ENCODE measurements at regions not wholly inside any gene's neighbourhood (a gene's known extent, or its start where the extent isn't known, plus 50 kb on each side); places are given as distances from the start of the nearest gene placed in this dataset.

- Mint-ChIP-seq H3K9me3 (ENCODE audit: low read depth) (no peaks in the 10 kb centered on the region), H3K27ac (no peak overlapping the region), H3K27me3 (no peaks in the 10 kb centered on the region), H3K4me3 (no peak overlapping the region), H3K36me3 (no peaks in the 10 kb centered on the region), H3K4me1 (no peaks in the 10 kb centered on the region)
- ATAC-seq (no peak), DNase-seq (no peak)
- CTCF ChIA-PET, result no interaction called here
Measured at GRCh38 chr2:47266939-47267710, 90.8 kb upstream of the CALM2 start.

GRCh38 chr2:47265751-47266231 is 89.5 kb upstream of the CALM2 start:
- CTCF ChIA-PET, result no interaction called here
- Mint-ChIP-seq H3K27ac (no peak overlapping the region), H3K36me3 (no peaks in the 10 kb centered on the region), H3K4me1 (no peaks in the 10 kb centered on the region), H3K27me3 (no peaks in the 10 kb centered on the region), H3K4me3 (no peak overlapping the region), H3K9me3 (ENCODE audit: low read depth) (no peaks in the 10 kb centered on the region)
- no peak for ATAC-seq
- DNase-seq, result no peak

- Mint-ChIP-seq H3K9me3 (ENCODE audit: low read depth) (no peaks in the 10 kb centered on the region), H3K27me3 (no peaks in the 10 kb centered on the region), H3K4me1 (no peaks in the 10 kb centered on the region), H3K36me3 (no peaks in the 10 kb centered on the region), H3K27ac (no peak overlapping the region), H3K4me3 (no peak overlapping the region)
- CTCF ChIA-PET, result no interaction called here
- ATAC-seq, result no peak
- DNase-seq, result no peak
Measured at GRCh38 chr2:47265158-47265557, 88.8 kb upstream of the CALM2 start.

- Mint-ChIP-seq H3K36me3 (no peaks in the 10 kb centered on the region), H3K9me3 (ENCODE audit: low read depth) (no peaks in the 10 kb centered on the region), H3K4me1 (no peaks in the 10 kb centered on the region), H3K27ac (no peak overlapping the region), H3K4me3 (no peak overlapping the region), H3K27me3 (no peaks in the 10 kb centered on the region)
- ATAC-seq (no peak), DNase-seq (no peak)
- CTCF ChIA-PET, result no interaction called here
Measured at GRCh38 chr2:47264686-47265085, 88.4 kb upstream of the CALM2 start.

GRCh38 chr2:47264143-47264542 is 87.8 kb upstream of the CALM2 start:
- Mint-ChIP-seq H3K4me3 (no peak overlapping the region), H3K27me3 (no peaks in the 10 kb centered on the region), H3K36me3 (no peaks in the 10 kb centered on the region), H3K9me3 (ENCODE audit: low read depth) (no peaks in the 10 kb centered on the region), H3K27ac (no peak overlapping the region), H3K4me1 (no peaks in the 10 kb centered on the region)
- ATAC-seq, result no peak
- CTCF ChIA-PET, result interaction anchor here (0.6 kb wide), 1 partner anchor 67 kb away, joined by 3 read pairs; no protein-coding TSS in a partner anchor
- no peak for DNase-seq

GRCh38 chr2:47262657-47263056 is 86.3 kb upstream of the CALM2 start:
- Mint-ChIP-seq H3K27me3 (no peaks in the 10 kb centered on the region), H3K27ac (no peak overlapping the region), H3K4me3 (no peak overlapping the region), H3K4me1 (peaks cover 2% of the 10 kb centered on the region), H3K36me3 (no peaks in the 10 kb centered on the region), H3K9me3 (ENCODE audit: low read depth) (no peaks in the 10 kb centered on the region)
- ATAC-seq, result no peak
- no peak for DNase-seq
- CTCF ChIA-PET, result no interaction called here

GRCh38 chr2:47260971-47261370 is 84.7 kb upstream of the CALM2 start:
- H3K9me3 Mint-ChIP-seq (ENCODE audit: low read depth), result no peaks in the 10 kb centered on the region
- H3K36me3 Mint-ChIP-seq, result no peaks in the 10 kb centered on the region
- H3K4me3 Mint-ChIP-seq, result no peak overlapping the region
- no peaks in the 10 kb centered on the region for H3K27me3 Mint-ChIP-seq
- CTCF ChIA-PET, result interaction anchor here (1.1 to 1.9 kb wide), 3 partner anchors 12 to 89 kb away, joined by 3 to 5 read pairs (median 3); no protein-coding TSS in a partner anchor
- DNase-seq, result no peak
- no peak for ATAC-seq
- H3K27ac Mint-ChIP-seq, result no peak overlapping the region
- H3K4me1 Mint-ChIP-seq, result peaks cover 2% of the 10 kb centered on the region

- no peak overlapping the region for H3K4me3 Mint-ChIP-seq
- no peak overlapping the region for H3K27ac Mint-ChIP-seq
- ATAC-seq (no peak), DNase-seq (no peak)
- no peaks in the 10 kb centered on the region for H3K36me3 Mint-ChIP-seq
- no peaks in the 10 kb centered on the region for H3K27me3 Mint-ChIP-seq
- CTCF ChIA-PET, result no interaction called here
- peaks cover 2% of the 10 kb centered on the region for H3K4me1 Mint-ChIP-seq
- no peaks in the 10 kb centered on the region for H3K9me3 Mint-ChIP-seq (ENCODE audit: low read depth)
Measured at GRCh38 chr2:47259829-47260228, 83.5 kb upstream of the CALM2 start.

- ATAC-seq (no peak), DNase-seq (no peak)
- no peaks in the 10 kb centered on the region for H3K36me3 Mint-ChIP-seq
- CTCF ChIA-PET, result no interaction called here
- H3K27me3 Mint-ChIP-seq, result no peaks in the 10 kb centered on the region
- H3K4me3 Mint-ChIP-seq, result no peak overlapping the region
- no peaks in the 10 kb centered on the region for H3K9me3 Mint-ChIP-seq (ENCODE audit: low read depth)
- no peak overlapping the region for H3K27ac Mint-ChIP-seq
- peaks cover 2% of the 10 kb centered on the region for H3K4me1 Mint-ChIP-seq
Measured at GRCh38 chr2:47257946-47258348, 81.6 kb upstream of the CALM2 start.

GRCh38 chr2:47256416-47257087 is 80.2 kb upstream of the CALM2 start:
- Mint-ChIP-seq H3K9me3 (ENCODE audit: low read depth) (no peaks in the 10 kb centered on the region), H3K27me3 (no peaks in the 10 kb centered on the region), H3K27ac (no peak overlapping the region), H3K4me1 (peaks cover 2% of the 10 kb centered on the region), H3K4me3 (no peak overlapping the region), H3K36me3 (no peaks in the 10 kb centered on the region)
- no peak for ATAC-seq
- CTCF ChIA-PET, result interaction anchor here (1.2 kb wide), 2 partner anchors 12 to 15 kb away, joined by 3 to 5 read pairs; no protein-coding TSS in a partner anchor
- no peak for DNase-seq

- Mint-ChIP-seq H3K4me3 (no peak overlapping the region), H3K9me3 (ENCODE audit: low read depth) (no peaks in the 10 kb centered on the region), H3K36me3 (no peaks in the 10 kb centered on the region), H3K27ac (no peak overlapping the region), H3K27me3 (peaks cover 2% of the 10 kb centered on the region), H3K4me1 (peaks cover 2% of the 10 kb centered on the region)
- CTCF ChIA-PET, result no interaction called here
- ATAC-seq, result no peak
- DNase-seq, result no peak
Measured at GRCh38 chr2:47255794-47256193, 79.5 kb upstream of the CALM2 start.

- ATAC-seq (no peak), DNase-seq (no peak)
- Mint-ChIP-seq H3K9me3 (ENCODE audit: low read depth) (no peaks in the 10 kb centered on the region), H3K27me3 (peaks cover 2% of the 10 kb centered on the region), H3K4me3 (no peak overlapping the region), H3K36me3 (no peaks in the 10 kb centered on the region), H3K4me1 (peaks cover 2% of the 10 kb centered on the region), H3K27ac (no peak overlapping the region)
- CTCF ChIA-PET, result interaction anchor here (0.6 kb wide), 1 partner anchor 23 kb away, joined by 3 read pairs; no protein-coding TSS in a partner anchor
Measured at GRCh38 chr2:47254464-47254863, 78.2 kb upstream of the CALM2 start.

- H3K27ac Mint-ChIP-seq, result no peak overlapping the region
- CTCF ChIA-PET, result no interaction called here
- no peak overlapping the region for H3K4me3 Mint-ChIP-seq
- no peaks in the 10 kb centered on the region for H3K36me3 Mint-ChIP-seq
- H3K4me1 Mint-ChIP-seq, result peaks cover 2% of the 10 kb centered on the region
- peaks cover 2% of the 10 kb centered on the region for H3K27me3 Mint-ChIP-seq
- ATAC-seq (no peak), DNase-seq (no peak)
- H3K9me3 Mint-ChIP-seq (ENCODE audit: low read depth), result no peaks in the 10 kb centered on the region
Measured at GRCh38 chr2:47253447-47253846, 77.1 kb upstream of the CALM2 start.

GRCh38 chr2:47251404-47251675 is 75.0 kb upstream of the CALM2 start:
- Mint-ChIP-seq H3K4me3 (no peak overlapping the region), H3K27ac (no peak overlapping the region), H3K27me3 (peaks cover 2% of the 10 kb centered on the region), H3K4me1 (no peaks in the 10 kb centered on the region), H3K9me3 (ENCODE audit: low read depth) (no peaks in the 10 kb centered on the region), H3K36me3 (no peaks in the 10 kb centered on the region)
- ATAC-seq (no peak), DNase-seq (no peak)
- CTCF ChIA-PET, result no interaction called here

Measured in activated CD8-positive, alpha-beta memory T cell treated with anti-CD3 and anti-CD28 coated beads, Interleukin-2, amount 10 ng/mL, durations not matched to agents 7 days and 5 days (primary cell).